HS-27A (cell line): ENCODE measurements at regions not wholly inside any gene's neighbourhood (a gene's known extent, or its start where the extent isn't known, plus 50 kb on each side); places are given as distances from the start of the nearest gene placed in this dataset.
"Not testable (repeated sequence)": the region's sequence is repeated elsewhere in the genome, so short reads cannot be mapped to it uniquely, and the experiment has no call there.

Experiments used
- DNase-seq: peaks from one replicate; pipeline ENCODE4 v3.0.0-alpha.2; 2012; ENCODE audit warnings: low read depth, missing footprints

DNA sequence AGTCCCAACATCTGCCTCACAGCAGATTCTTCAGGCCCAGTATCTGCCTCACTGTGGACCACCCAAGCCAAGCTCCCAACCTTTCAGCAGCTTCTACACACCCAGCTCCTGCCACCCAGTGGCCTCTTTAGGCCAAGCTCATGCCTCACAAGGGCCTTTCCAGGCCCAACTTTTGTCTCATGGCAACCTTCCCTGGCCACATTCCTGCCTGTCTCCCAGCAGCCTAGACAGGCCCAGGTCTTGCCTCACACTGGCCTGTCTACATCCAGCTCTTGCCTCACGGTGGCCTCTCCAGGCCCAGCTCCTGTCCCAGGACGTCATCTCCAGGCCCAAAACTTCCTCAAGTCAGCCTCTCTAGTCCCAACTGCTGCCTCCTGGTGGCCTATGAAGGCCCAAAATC is 65.0 kb downstream of the CCDC201 start:
- not testable (repeated sequence) for DNase-seq

DNA sequence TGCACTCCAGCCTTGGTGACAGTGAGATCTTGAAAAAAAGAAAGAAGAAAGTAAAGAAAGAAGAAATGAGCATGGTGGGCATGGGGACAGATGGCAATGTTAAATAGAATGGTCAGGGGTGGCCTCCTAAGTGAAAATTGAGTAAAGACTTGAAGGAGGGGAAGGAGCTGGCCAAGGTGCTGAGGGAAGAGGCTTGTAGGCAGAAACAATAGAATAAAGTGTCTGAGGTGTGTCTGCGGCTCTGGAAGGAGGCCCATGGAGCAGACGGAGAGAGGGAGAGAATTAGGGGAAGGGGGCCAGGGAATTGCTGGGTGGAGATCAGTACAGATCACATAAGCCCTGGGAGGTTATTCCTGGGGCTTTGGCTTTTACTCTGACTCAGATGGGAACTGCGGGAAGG is 70.7 kb downstream of the CCDC201 start:
- not testable (repeated sequence) for DNase-seq

- DNase-seq = peak; percentile 19
Measured at GRCh38 chr7:45797264-45797663, 75.6 kb downstream of the CCDC201 start.

DNA sequence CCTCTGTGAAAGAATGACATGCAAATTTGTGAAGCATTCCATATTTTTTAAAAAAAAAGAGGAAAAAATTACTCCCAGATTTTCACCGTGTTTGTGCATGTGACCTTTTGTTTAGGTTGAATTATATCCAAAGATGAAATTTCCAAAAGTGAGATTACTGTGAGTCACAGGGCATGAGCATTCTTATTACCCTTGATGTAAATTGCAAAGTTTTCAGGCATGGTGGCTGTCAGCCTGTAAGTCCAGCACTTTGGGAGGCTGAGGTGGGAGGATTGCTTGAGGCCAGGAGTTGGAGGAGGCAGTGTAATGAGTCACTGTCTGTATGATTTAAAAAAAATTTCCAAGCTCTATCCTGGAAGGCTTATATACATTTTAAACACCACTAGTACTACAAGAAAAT is 83.2 kb downstream of the CCDC201 start:
- not testable (repeated sequence) for DNase-seq

GRCh38 chr7:45785724-45786123 is 87.2 kb downstream of the CCDC201 start:
- not testable (repeated sequence) for DNase-seq

DNA sequence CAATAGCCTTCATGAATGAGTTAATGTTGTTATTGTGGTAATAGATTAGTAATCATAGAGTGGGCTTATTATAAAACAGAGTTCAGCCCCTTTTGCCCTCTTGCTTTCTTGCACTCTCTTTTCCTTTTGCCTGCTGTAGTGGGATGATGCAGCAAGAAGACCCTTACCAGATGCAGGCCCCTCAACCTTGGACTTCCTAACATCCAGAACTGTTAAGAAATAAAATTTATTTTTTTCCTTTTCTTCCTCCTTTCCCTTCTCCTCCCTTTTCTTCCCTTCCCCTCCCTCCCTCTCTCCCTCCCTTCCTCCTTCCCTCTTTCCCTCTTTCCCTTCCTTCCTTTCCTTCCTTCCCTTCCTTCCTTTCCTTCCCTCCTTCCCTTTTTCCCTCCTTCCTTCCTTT is 88.1 kb downstream of the CCDC201 start:
- DNase-seq = not testable (repeated sequence)
